Bronchial epithelial cell (primary cell): ENCODE measurements at regions not wholly inside any gene's neighbourhood (a gene's known extent, or its start where the extent isn't known, plus 50 kb on each side); places are given as distances from the start of the nearest gene placed in this dataset.

Experiments
- DNase-seq: peaks from one replicate; pipeline ENCODE4 v3.0.0-alpha.2; 2010; ENCODE audit warnings: low read depth
- FAIRE-seq: peaks from 2 replicates; lab custom pipeline; 2011; peaks lifted over from hg19 to GRCh38; lab: Jason Lieb, UNC
- H3K27me3 ChIP-seq: 2 replicates; pipeline ENCODE4 v1.5.1; 2011; ENCODE audit warnings: low read length; ENCODE audit not compliant: control insufficient read depth, insufficient read depth
- H3K36me3 ChIP-seq: 2 replicates; pipeline ENCODE4 v1.5.1; 2011; ENCODE audit warnings: low read length; ENCODE audit not compliant: control insufficient read depth, insufficient read depth
- H3K4me3 ChIP-seq: 2 replicates; pipeline ENCODE4 v1.5.1; 2011; ENCODE audit warnings: mild to moderate bottlenecking, low read depth, low read length, control low read depth
- CTCF ChIP-seq: IDR thresholded peaks from 2 replicates; pipeline ENCODE4 v1.5.1; 2011; ENCODE audit warnings: mild to moderate bottlenecking, moderate library complexity, low read length, control low read depth, inconsistent platforms; ENCODE audit not compliant: insufficient read depth, severe bottlenecking

GRCh38 chr3:189092547-189092946 lies 79.2 kb upstream of the TPRG1 start:
- no peak for TF ChIP-seq CTCF
- no peak for FAIRE-seq
- no peak for DNase-seq

GRCh38 chr3:189094539-189094938 lies 77.2 kb upstream of the TPRG1 start:
- TF ChIP-seq CTCF = no peak
- no peak overlapping the region for H3K4me3 ChIP-seq
- no peaks in the 10 kb centered on the region for H3K36me3 ChIP-seq
- peaks cover 2% of the 10 kb centered on the region for H3K27me3 ChIP-seq
- FAIRE-seq (peak; percentile 40), DNase-seq (peak; percentile 26)

More at GRCh38 chr3:189092547-189092946, 79.2 kb upstream of the TPRG1 start:
- no peak overlapping the region for H3K4me3 ChIP-seq
- no peaks in the 10 kb centered on the region for H3K36me3 ChIP-seq
- H3K27me3 ChIP-seq = peaks cover 2% of the 10 kb centered on the region

- Histone ChIP-seq H3K36me3 (no peaks in the 10 kb centered on the region), H3K27me3 (peaks cover 2% of the 10 kb centered on the region), H3K4me3 (no peak overlapping the region)
- DNase-seq (peak; percentile 30), FAIRE-seq (peak; percentile 88)
- no peak for TF ChIP-seq CTCF
Measured at GRCh38 chr3:189096092-189096491, 75.7 kb upstream of the TPRG1 start.

- FAIRE-seq (no peak), DNase-seq (no peak)
- no peaks in the 10 kb centered on the region for H3K36me3 ChIP-seq
- no peak overlapping the region for H3K4me3 ChIP-seq
- H3K27me3 ChIP-seq = peaks cover 3% of the 10 kb centered on the region
- TF ChIP-seq CTCF = no peak
Measured at GRCh38 chr3:189099031-189099471, 72.7 kb upstream of the TPRG1 start.

- DNase-seq = no peak
Measured at GRCh38 chr3:189099505-189100290, 72.1 kb upstream of the TPRG1 start.

More at GRCh38 chr3:189099505-189100290, 72.1 kb upstream of the TPRG1 start:
- Histone ChIP-seq H3K36me3 (no peaks in the 10 kb centered on the region), H3K27me3 (peaks cover 2% of the 10 kb centered on the region), H3K4me3 (no peak overlapping the region)
- TF ChIP-seq CTCF = no peak
- peak; percentile 13 for FAIRE-seq
